Left renal cortex interstitium (tissue), 4 donors: ENCODE measurements at regions not wholly inside any gene's neighbourhood (a gene's known extent, or its start where the extent isn't known, plus 50 kb on each side); places are given as distances from the start of the nearest gene placed in this dataset.
A peak's percentile ranks its signal among the peaks of the same experiment; 100 is the strongest.

Source experiments
- DNase-seq, 4 donors: peaks; one replicate each; pipeline ENCODE4 v3.0.0-alpha.2; 2013; ENCODE audit warnings: low read depth in 4 of 4, low spot score in 2 of 4, missing footprints in 1 of 4

- no peak for DNase-seq
Measured at GRCh38 chr3:24594161-24594560, 99.5 kb upstream of the THRB start.

- no peak for DNase-seq
Measured at GRCh38 chr3:24595796-24596195, 101.1 kb upstream of the THRB start.

- no peak for DNase-seq
Measured at GRCh38 chr3:24596626-24597025, 102.0 kb upstream of the THRB start.

DNA sequence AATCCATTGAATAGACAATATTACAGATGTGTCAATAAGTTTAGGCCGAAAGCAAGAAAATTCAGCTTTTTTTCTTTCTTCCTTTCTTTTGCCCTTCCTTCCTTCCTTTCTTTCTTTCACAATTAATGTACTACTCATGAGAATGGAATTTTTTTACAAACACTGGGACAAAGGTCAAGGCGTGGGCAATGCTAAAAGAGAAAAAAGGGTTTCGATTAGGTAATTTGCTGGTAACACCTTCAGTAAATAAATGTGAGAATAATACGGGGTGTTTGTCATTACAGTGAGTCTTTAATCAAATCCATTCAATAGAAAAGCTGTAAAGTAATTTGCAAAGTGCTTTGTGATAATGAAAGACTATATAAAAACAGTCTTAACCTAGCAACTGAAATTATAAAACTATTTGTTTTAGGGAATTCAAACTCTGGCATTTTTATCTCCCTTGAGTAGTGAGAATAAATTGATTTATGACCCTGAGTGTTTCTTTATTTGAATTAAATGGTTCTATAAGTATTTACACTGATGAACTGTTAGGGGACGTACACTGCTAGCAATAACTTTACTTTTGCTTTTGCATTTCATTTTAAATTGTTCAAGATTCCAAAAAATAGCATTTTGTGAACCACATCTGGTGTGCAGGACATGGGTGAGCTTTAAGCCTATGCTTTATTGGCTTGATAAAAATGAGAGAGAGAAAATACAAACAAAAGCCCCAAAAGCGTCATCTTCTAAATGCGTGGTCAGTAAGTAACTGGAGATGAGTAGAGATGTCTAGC lies 104.2 kb upstream of the THRB start:
- no peak for DNase-seq

GRCh38 chr3:24601066-24601939 lies 106.7 kb upstream of the THRB start:
- no peak for DNase-seq

DNA sequence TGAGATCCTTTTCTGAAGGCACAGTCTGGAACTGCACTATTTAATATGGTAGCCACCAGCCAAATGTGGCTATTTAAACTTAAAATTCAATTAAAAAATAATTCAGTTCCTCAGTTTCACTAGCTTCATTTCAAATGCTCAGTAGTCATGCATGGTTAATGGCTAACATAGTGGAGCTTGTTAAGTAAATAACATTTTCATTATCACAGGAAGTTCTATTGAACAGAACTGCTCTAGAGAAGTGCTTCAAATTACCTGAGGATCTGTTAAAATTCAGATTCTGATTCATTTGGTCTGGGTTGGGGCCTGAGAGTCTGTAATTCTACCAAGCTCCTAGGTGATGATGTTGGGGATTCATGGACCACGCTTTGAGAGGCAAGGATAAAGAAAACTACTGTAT lies 109.6 kb upstream of the THRB start:
- DNase-seq = no peak

- DNase-seq = no peak
Measured at GRCh38 chr3:24605511-24606028, 110.9 kb upstream of the THRB start.

GRCh38 chr3:24607281-24607680 lies 112.6 kb upstream of the THRB start:
- DNase-seq = no peak

- peak in 1 of 4 donors; percentile 12 for DNase-seq
Measured at GRCh38 chr3:24608701-24609390, 114.2 kb upstream of the THRB start.

DNA sequence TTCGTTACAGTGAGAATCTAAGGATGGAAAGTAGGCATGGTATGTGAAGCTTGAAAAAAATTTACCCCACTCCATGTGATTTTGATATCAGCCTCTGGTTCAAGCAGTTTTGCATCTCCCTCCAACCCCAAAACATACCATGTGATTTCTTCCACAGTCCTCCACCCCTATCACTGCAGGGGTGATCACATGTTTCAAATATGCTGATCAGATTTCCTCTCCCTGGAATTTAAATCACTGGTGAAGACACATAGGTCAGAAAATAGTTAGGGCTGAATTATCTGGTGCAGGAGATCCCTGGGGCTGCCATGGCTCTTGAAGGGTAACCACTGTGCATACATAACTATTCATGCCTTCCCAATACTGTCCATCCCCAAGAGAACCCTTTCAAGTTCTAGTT lies 119.7 kb upstream of the THRB start:
- no peak for DNase-seq

DNA sequence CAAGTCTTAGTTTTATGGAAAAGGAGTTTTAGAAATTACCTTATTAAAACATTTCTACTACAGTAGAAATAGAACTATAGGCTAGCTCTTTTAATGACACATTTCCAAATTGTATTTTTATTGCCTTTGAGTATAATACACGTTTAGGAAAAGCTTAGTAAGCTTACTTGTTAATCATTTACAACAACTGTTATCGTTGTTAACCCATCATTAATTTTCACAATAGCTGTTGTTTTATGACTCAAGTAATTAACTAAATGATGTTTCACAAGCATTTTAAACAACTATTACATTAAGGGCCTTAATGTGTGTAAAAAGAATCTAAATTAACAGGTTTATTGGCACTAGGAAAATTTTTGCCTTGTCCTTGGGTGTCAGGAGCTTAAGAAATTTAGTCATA lies 120.5 kb upstream of the THRB start:
- no peak for DNase-seq

DNA sequence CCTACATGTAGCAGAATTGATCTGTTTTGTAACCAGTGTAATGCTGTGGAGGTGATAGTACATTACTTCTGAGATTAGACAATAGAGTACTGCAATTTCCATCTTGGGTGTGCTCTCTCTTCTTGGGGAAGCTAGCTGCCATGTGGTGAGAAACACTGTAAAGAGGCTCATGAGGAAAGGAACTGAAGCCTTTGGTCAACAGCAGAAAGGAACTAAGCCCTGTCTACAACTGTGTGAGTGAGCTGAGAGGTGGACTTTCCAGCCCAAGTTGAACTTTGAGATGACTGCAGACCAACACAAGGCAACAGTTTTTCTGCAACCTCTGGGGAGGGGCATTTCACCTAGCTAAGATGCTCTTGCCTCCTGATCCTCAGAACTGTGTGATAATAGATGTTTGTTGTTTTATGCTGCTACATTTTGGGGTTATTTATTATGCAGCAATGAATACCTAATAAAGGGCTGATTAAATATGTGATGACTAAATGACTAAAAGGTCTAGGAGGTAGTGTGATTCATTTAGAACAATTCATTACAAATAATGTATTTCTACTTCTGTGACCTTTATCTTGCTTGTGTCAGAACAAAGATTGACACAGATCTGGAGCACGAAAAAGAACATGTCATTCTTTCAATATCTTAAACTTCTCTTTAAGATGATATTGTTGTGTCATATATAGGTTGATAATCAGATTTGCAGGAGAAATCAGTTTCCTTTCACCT lies 121.6 kb upstream of the THRB start:
- no peak for DNase-seq

DNA sequence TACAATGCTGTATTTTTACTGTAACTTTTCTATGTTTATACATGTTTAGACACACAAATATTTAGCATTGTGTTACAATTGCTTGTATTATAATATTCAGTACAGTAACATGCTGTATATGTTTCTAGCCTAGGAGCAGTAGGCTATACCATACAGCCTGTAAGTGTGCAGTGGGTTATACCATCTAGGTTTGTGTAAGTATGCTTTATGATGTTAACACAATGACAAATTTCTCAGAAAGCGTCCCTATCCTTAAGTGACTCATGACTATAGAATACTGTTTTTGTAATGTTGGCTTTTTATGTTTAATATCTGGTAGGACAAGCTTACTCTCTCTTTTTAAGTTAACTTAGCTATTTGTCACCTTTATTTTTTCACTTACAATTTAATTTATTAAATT lies 127.5 kb upstream of the THRB start:
- DNase-seq = no peak

- DNase-seq = no peak
Measured at GRCh38 chr3:24622696-24623225, 128.1 kb upstream of the THRB start.

- DNase-seq = no peak
Measured at GRCh38 chr3:24623657-24624056, 129.0 kb upstream of the THRB start.

GRCh38 chr3:24624938-24625681 lies 130.5 kb upstream of the THRB start:
- no peak for DNase-seq

GRCh38 chr3:24628523-24629258 lies 134.0 kb upstream of the THRB start:
- DNase-seq = no peak

DNA sequence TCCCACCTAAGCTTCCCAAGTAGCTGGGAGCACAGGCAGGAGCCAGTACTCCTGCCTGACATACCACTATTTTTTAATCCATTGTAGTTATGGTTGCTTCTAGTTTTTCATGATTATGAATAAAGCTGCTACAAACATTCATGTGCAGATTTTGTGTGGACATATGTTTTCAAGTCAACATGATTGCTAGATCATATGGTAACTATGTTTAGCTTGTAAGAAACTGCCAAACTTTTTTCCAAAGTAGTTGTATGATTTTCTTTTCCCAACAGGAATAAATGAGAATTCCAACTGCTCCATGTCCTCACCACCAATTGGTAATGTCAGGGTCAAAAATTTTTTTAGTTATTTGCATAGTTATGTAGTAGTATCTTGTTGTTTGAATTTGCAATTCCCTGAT lies 136.8 kb upstream of the THRB start:
- DNase-seq = no peak

GRCh38 chr3:24639061-24639460 lies 144.4 kb upstream of the THRB start:
- no peak for DNase-seq
